Endothelial cell (in vitro differentiated cells): ENCODE measurements at regions not wholly inside any gene's neighbourhood (a gene's known extent, or its start where the extent isn't known, plus 50 kb on each side); places are given as distances from the start of the nearest gene placed in this dataset.
A peak's percentile ranks its signal among the peaks of the same experiment; 100 is the strongest.
"Not testable (repeated sequence)": the region's sequence is repeated elsewhere in the genome, so short reads cannot be mapped to it uniquely, and the experiment has no call there.

Source experiments
- DNase-seq: peaks from one replicate; pipeline ENCODE4 v3.0.0; 2021; ENCODE audit warnings: low spot score
- H3K27ac Mint-ChIP-seq: one replicate; pipeline ENCODE4 v1.8.0; 2021; ENCODE audit warnings: mixed read lengths, inconsistent platforms; ENCODE audit not compliant: unreplicated experiment
- H3K27me3 Mint-ChIP-seq: one replicate; pipeline ENCODE4 v1.8.0; 2021; ENCODE audit warnings: mild to moderate bottlenecking, moderate library complexity, mixed read lengths, inconsistent platforms; ENCODE audit not compliant: unreplicated experiment
- H3K36me3 Mint-ChIP-seq: one replicate; pipeline ENCODE4 v1.8.0; 2021; ENCODE audit warnings: mild to moderate bottlenecking, low read depth, mixed read lengths, inconsistent platforms; ENCODE audit not compliant: unreplicated experiment
- H3K4me1 Mint-ChIP-seq: one replicate; pipeline ENCODE4 v1.8.0; 2021; ENCODE audit warnings: mild to moderate bottlenecking, mixed read lengths, inconsistent platforms; ENCODE audit not compliant: unreplicated experiment
- H3K4me3 Mint-ChIP-seq: one replicate; pipeline ENCODE4 v1.8.0; 2021; ENCODE audit warnings: mild to moderate bottlenecking, mixed read lengths, inconsistent platforms; ENCODE audit not compliant: unreplicated experiment
- H3K9me3 Mint-ChIP-seq: one replicate; pipeline ENCODE4 v1.8.0; 2021; ENCODE audit warnings: mixed read lengths, inconsistent platforms; ENCODE audit not compliant: unreplicated experiment
- TF ChIP-seq, protein P1 (sequence below): fragments of 200-600 bp; sonication (generic); IDR thresholded peaks from one replicate; pipeline ENCODE4 v1.5.0; 2021; ENCODE audit warnings: antibody characterized with exemption; ENCODE audit not compliant: unreplicated experiment

DNA sequence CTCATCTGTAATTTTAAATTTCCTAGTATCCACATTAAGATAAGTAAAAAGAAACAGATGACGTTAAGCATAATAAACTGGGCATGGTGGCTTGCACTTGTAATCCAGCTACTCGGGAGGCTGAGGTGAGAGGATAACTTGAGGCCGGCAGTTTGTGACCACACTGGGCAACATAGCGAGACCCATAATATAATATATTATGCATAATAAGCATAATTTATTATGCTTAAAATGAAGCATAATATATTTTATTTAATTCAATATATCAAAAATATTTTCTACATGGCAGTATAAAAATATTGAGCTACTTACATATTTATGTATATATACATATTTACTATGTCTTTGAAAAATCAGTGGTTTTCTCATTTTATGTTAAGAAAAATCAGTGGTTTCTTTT lies 128.3 kb downstream of the GOSR1 start:
- H3K27ac Mint-ChIP-seq = no peak overlapping the region
- no peak for DNase-seq
- no peak overlapping the region for H3K4me3 Mint-ChIP-seq
- TF ChIP-seq, protein P1, sequence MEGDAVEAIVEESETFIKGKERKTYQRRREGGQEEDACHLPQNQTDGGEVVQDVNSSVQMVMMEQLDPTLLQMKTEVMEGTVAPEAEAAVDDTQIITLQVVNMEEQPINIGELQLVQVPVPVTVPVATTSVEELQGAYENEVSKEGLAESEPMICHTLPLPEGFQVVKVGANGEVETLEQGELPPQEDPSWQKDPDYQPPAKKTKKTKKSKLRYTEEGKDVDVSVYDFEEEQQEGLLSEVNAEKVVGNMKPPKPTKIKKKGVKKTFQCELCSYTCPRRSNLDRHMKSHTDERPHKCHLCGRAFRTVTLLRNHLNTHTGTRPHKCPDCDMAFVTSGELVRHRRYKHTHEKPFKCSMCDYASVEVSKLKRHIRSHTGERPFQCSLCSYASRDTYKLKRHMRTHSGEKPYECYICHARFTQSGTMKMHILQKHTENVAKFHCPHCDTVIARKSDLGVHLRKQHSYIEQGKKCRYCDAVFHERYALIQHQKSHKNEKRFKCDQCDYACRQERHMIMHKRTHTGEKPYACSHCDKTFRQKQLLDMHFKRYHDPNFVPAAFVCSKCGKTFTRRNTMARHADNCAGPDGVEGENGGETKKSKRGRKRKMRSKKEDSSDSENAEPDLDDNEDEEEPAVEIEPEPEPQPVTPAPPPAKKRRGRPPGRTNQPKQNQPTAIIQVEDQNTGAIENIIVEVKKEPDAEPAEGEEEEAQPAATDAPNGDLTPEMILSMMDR = no peak
- no peaks in the 10 kb centered on the region for H3K27me3 Mint-ChIP-seq
- H3K36me3 Mint-ChIP-seq = no peaks in the 10 kb centered on the region
- H3K4me1 Mint-ChIP-seq = peaks cover 24% of the 10 kb centered on the region
- no peaks in the 10 kb centered on the region for H3K9me3 Mint-ChIP-seq

DNA sequence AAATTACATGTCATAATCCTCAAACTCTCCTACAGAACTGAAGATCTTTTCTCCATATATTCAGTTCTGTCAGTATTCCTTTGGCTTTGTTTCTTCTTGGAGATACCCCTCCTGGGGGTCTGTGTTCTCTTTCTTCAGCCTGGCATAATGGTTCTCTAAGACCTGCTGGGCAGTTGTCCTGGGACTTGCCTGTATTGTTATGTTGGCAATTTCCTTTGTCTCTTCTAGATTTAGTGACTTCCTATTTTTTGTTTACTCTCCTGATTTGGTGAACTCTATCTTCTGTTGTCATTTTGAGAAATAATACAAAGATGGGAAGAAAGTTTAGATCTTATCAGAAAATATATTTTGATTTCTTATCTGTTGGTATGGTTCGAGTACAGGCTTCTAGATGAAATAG lies 127.8 kb downstream of the GOSR1 start:
- TF ChIP-seq, protein P1 = no peak
- Mint-ChIP-seq H3K27ac (peak overlapping the region; percentile 48), H3K27me3 (no peaks in the 10 kb centered on the region), H3K36me3 (no peaks in the 10 kb centered on the region), H3K9me3 (no peaks in the 10 kb centered on the region), H3K4me3 (no peak overlapping the region), H3K4me1 (peaks cover 24% of the 10 kb centered on the region)
- no peak for DNase-seq

DNA sequence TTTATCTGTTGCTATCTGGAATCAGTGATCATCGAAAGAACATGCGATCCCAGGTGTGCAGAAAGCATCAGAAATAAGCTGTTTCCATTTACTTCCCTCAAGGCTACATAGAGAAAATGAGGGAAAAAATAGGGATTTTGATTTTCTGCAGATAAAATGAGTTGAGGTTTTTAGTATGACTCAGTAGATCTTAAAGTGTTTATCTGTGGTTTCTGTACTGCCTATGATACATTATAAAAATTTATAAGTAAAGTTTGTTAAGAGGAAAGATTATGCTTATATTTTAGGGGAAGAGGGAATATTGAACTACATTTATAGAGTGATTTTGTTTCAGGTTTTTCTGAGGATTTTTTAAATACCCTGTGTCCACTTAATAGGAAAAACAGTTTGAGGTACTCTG lies 125.2 kb downstream of the GOSR1 start:
- DNase-seq, H3K27me3 Mint-ChIP-seq, H3K36me3 Mint-ChIP-seq, H3K27ac Mint-ChIP-seq, H3K9me3 Mint-ChIP-seq, H3K4me3 Mint-ChIP-seq: not testable (repeated sequence)
- H3K4me1 Mint-ChIP-seq = peaks cover 22% of the 10 kb centered on the region

DNA sequence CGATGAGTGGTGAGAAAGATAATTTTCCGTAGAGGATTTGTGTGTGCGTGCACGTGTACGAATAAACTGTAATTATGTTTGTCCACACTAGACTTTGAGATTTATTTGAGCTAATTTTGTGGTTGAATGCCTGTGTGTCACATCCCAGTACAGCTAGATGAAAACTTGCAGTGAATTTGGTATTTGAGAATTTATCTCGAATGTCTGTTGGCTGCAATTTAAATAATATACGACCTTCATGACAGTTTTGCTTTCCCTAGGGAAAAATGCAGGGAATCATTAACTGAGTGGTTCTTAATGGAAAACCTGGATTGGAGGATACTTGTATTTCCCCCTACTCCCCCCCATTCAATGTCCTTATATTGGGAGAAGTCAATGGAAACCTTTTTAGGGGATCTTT lies 124.8 kb downstream of the GOSR1 start:
- not testable (repeated sequence) for H3K27ac Mint-ChIP-seq, H3K36me3 Mint-ChIP-seq, DNase-seq, H3K27me3 Mint-ChIP-seq, H3K9me3 Mint-ChIP-seq
- peak overlapping the region; percentile 96 for H3K4me3 Mint-ChIP-seq
- peaks cover 20% of the 10 kb centered on the region for H3K4me1 Mint-ChIP-seq

DNA sequence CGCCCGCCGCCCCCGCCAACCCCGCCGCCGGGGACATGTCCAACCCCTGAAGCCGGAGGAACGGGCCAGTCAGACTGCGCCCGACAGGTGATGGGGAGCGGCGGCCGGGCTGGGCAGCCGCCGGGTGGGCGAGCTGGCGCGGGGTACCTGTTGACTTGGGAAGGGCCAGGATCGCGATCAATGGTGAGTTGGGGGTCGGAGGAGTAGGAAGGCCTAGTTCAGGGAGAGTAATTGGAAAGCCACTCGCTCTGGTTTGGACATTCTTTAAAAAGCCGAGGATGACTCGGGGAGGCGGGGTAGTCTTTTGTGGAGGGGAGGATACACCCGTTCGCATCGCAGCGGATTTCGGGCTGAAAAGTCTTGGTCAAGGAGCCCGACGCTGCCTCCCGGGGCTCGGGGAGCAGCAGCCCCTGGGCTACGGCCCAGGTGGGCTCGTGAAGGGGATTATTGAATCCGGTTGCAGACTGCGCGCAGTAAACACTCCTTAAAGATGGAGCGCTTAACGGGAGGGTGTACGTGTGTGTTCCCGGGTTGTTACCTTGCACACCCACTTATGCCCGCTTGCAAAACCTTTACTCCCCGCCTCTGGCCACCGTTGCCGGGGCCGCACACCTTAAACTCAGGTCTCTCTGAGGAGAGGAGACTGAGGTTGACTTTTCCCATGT lies 123.8 kb downstream of the GOSR1 start:
- peak overlapping the region; percentile 99 for H3K4me3 Mint-ChIP-seq
- TF ChIP-seq, protein P1 = no peak
- no peak for DNase-seq
- peaks cover 20% of the 10 kb centered on the region for H3K4me1 Mint-ChIP-seq
- H3K9me3 Mint-ChIP-seq = no peaks in the 10 kb centered on the region
- peak overlapping the region; percentile 30 for H3K27ac Mint-ChIP-seq
- H3K36me3 Mint-ChIP-seq = no peaks in the 10 kb centered on the region
- no peaks in the 10 kb centered on the region for H3K27me3 Mint-ChIP-seq

DNA sequence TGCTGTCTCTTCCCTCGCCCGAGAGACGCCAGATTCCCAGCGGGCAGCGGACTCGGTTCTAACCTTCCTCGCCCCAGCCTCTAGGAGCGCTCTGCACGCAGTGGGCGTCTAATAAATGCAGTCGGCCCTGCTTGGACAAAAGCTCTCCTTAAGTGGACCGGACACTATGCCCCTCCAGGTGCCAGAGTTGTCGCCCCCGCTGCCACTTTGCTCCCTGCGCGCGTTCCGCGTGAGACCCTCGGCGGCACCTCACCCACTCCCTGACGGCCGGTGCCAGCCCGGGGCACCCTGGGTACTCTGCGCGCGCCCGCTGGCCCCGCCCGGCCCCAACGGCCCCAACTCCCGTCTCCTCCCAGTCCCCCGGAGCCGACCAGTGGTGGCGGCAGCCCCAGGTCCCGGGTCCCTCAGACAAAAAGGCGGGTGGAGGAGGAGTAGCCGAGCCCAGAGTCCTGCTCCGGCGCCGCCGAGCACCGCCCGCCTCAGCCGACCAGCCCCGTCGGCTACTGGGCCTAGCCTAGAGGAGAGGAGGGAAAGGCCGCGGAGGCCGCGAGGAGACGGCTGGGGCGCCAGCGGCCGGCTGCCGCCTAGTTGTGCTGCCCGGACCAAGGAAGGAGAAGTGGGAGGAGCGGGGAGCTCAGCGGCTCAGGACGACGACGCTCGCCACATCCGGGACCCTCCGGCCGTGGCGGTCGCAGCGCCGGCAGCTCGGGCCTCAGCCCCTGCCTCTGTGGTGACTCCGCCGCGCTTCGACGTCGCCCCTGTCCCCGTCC lies 123.0 kb downstream of the GOSR1 start:
- no peaks in the 10 kb centered on the region for H3K9me3 Mint-ChIP-seq
- peaks cover 18% of the 10 kb centered on the region for H3K4me1 Mint-ChIP-seq
- H3K27me3 Mint-ChIP-seq = peaks cover 3% of the 10 kb centered on the region
- peak; percentile 80 for DNase-seq
- H3K36me3 Mint-ChIP-seq = no peaks in the 10 kb centered on the region
- no peak overlapping the region for H3K27ac Mint-ChIP-seq
- peak overlapping the region; percentile 99 for H3K4me3 Mint-ChIP-seq
- TF ChIP-seq, protein P1 = peak; percentile 19
